ENCODE measurements at regions not wholly inside any gene's neighbourhood (a gene's known extent, or its start where the extent isn't known, plus 50 kb on each side); places are given as distances from the start of the nearest gene placed in this dataset.

GRCh38 chr6:10268611-10269310 lies 146.1 kb downstream of the TFAP2A start:
- TF ChIP-seq CTCF (IDR thresholded peaks at IDR 0.05; ENCODE audit: low read depth, low read length, missing control alignments): no peak
- no peak for DNase-seq (ENCODE audit: low read depth)
- no peak overlapping the region for H3K4me3 ChIP-seq (ENCODE audit: low read depth, low read length)
- in situ Hi-C loops (cut with HindIII; ENCODE audit: low sequenced_read_pairs): no loop called here

- H3K4me3 ChIP-seq (ENCODE audit: low read depth, low read length): no peak overlapping the region
- no peak for DNase-seq (ENCODE audit: low read depth)
- TF ChIP-seq CTCF (IDR thresholded peaks at IDR 0.05; ENCODE audit: low read depth, low read length, missing control alignments): no peak
- in situ Hi-C loops (cut with HindIII; ENCODE audit: low sequenced_read_pairs): no loop called here
Observed at GRCh38 chr6:10268111-10268510, 146.8 kb downstream of the TFAP2A start.

GRCh38 chr6:10266462-10266861 lies 148.4 kb downstream of the TFAP2A start:
- DNase-seq (ENCODE audit: low read depth): no peak
- H3K4me3 ChIP-seq (ENCODE audit: low read depth, low read length): no peak overlapping the region
- no peak for TF ChIP-seq CTCF (IDR thresholded peaks at IDR 0.05; ENCODE audit: low read depth, low read length, missing control alignments)
- in situ Hi-C loops (cut with HindIII; ENCODE audit: low sequenced_read_pairs): no loop called here

GRCh38 chr6:10266061-10266460 lies 148.8 kb downstream of the TFAP2A start:
- no peak for TF ChIP-seq CTCF (IDR thresholded peaks at IDR 0.05; ENCODE audit: low read depth, low read length, missing control alignments)
- no peak overlapping the region for H3K4me3 ChIP-seq (ENCODE audit: low read depth, low read length)
- no peak for DNase-seq (ENCODE audit: low read depth)
- in situ Hi-C loops (cut with HindIII; ENCODE audit: low sequenced_read_pairs): no loop called here

- no peak for DNase-seq (ENCODE audit: low read depth)
- no peak for TF ChIP-seq CTCF (IDR thresholded peaks at IDR 0.05; ENCODE audit: low read depth, low read length, missing control alignments)
- in situ Hi-C loops (cut with HindIII; ENCODE audit: low sequenced_read_pairs): no loop called here
- H3K4me3 ChIP-seq (ENCODE audit: low read depth, low read length): no peak overlapping the region
Observed at GRCh38 chr6:10262505-10262904, 152.4 kb downstream of the TFAP2A start.

- in situ Hi-C loops (cut with HindIII; ENCODE audit: low sequenced_read_pairs): no loop called here
- no peak overlapping the region for H3K4me3 ChIP-seq (ENCODE audit: low read depth, low read length)
- DNase-seq (ENCODE audit: low read depth): no peak
- TF ChIP-seq CTCF (IDR thresholded peaks at IDR 0.05; ENCODE audit: low read depth, low read length, missing control alignments): no peak
Observed at GRCh38 chr6:10259671-10260070, 155.2 kb downstream of the TFAP2A start.
